ENCODE measurements at regions not wholly inside any gene's neighbourhood (a gene's known extent, or its start where the extent isn't known, plus 50 kb on each side); places are given as distances from the start of the nearest gene placed in this dataset.

DNA sequence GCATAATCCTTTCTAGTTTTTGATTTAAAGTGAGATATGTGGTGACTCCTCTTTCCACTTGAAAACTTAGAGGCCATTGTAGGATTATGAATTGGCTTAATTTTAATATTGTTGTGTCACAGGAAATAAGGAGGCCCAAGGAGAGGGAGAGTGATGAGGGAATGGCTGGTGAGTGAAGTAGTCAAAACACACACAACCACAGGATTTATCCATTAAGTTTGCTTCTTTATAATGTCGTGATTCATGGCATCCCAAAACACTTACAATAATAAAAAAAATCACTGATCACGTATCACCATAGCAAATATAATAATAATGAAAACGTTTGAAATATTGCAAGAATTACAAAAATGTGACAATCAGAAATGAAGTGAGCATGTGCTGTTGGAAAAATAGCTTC is 1215.5 kb upstream of the LRRTM3 start:
- no peak overlapping the region for H3K4me3 ChIP-seq (ENCODE audit: low read length)
- no peaks in the 10 kb centered on the region for H3K36me3 ChIP-seq (replicated peaks; ENCODE audit: low read depth, low read length)
- no peaks in the 10 kb centered on the region for H4K20me1 ChIP-seq (ENCODE audit: insufficient read depth, low read length)
- no peaks in the 10 kb centered on the region for H3K27me3 ChIP-seq (ENCODE audit: low read depth, low read length)
- peaks cover 10% of the 10 kb centered on the region for H3K4me1 ChIP-seq (ENCODE audit: low read length)
- no peak overlapping the region for H2AFZ ChIP-seq (ENCODE audit: low read depth, low read length)
- H3K9me3 ChIP-seq (ENCODE audit: insufficient read depth, low read length), result no peaks in the 10 kb centered on the region
- no peak overlapping the region for H3K27ac ChIP-seq (ENCODE audit: low read length)
- H3K9ac ChIP-seq (ENCODE audit: low read length), result no peak overlapping the region
- H3K4me2 ChIP-seq (ENCODE audit: low read length), result no peak overlapping the region
- no peaks in the 10 kb centered on the region for H3K79me2 ChIP-seq (ENCODE audit: low read length)
- TF ChIP-seq, protein P1, sequence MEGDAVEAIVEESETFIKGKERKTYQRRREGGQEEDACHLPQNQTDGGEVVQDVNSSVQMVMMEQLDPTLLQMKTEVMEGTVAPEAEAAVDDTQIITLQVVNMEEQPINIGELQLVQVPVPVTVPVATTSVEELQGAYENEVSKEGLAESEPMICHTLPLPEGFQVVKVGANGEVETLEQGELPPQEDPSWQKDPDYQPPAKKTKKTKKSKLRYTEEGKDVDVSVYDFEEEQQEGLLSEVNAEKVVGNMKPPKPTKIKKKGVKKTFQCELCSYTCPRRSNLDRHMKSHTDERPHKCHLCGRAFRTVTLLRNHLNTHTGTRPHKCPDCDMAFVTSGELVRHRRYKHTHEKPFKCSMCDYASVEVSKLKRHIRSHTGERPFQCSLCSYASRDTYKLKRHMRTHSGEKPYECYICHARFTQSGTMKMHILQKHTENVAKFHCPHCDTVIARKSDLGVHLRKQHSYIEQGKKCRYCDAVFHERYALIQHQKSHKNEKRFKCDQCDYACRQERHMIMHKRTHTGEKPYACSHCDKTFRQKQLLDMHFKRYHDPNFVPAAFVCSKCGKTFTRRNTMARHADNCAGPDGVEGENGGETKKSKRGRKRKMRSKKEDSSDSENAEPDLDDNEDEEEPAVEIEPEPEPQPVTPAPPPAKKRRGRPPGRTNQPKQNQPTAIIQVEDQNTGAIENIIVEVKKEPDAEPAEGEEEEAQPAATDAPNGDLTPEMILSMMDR (IDR thresholded peaks at IDR 0.05; ENCODE audit: low read depth, low read length), result no peak
- TF ChIP-seq EZH2phosphoT487 (IDR thresholded peaks at IDR 0.05; ENCODE audit: low read depth), result no peak

DNA sequence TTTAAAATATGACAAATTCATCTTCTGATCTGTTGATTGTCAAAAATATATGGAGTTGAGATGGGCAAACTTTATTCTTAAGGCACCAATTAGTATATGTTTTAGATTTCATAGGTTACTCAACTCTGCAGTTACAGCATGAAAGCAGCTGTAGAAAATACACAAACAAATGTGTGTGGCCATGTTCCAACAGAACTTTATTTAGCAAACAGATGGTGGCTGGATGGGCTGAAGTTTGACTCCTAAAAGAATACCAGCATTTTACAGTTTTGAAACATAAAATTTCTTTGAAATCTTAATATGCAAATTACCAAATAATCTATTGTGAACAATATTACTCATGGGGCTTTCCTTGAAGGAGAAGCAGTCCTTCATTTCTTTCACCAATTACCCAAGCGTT is 1206.0 kb upstream of the LRRTM3 start:
- Histone ChIP-seq H3K9me3 (ENCODE audit: insufficient read depth, low read length) (peaks cover 7% of the 10 kb centered on the region; the same call in 1 of the 2 replicates), H3K9ac (ENCODE audit: low read length) (no peak overlapping the region), H2AFZ (ENCODE audit: low read depth, low read length) (no peak overlapping the region), H4K20me1 (ENCODE audit: insufficient read depth, low read length) (no peaks in the 10 kb centered on the region), H3K4me2 (ENCODE audit: low read length) (0 out of 2 replicates have a peak overlapping the region, but pooled peaks have one; percentile 11), H3K4me1 (ENCODE audit: low read length) (peaks cover 27% of the 10 kb centered on the region), H3K27ac (ENCODE audit: low read length) (no peak overlapping the region), H3K4me3 (ENCODE audit: low read length) (no peak overlapping the region), H3K27me3 (ENCODE audit: low read depth, low read length) (no peaks in the 10 kb centered on the region), H3K79me2 (ENCODE audit: low read length) (no peaks in the 10 kb centered on the region), H3K36me3 (replicated peaks; ENCODE audit: low read depth, low read length) (peaks cover 5% of the 10 kb centered on the region)
- TF ChIP-seq, protein P1 (IDR thresholded peaks at IDR 0.05; ENCODE audit: low read depth, low read length), result no peak
- no peak for TF ChIP-seq EZH2phosphoT487 (IDR thresholded peaks at IDR 0.05; ENCODE audit: low read depth)

DNA sequence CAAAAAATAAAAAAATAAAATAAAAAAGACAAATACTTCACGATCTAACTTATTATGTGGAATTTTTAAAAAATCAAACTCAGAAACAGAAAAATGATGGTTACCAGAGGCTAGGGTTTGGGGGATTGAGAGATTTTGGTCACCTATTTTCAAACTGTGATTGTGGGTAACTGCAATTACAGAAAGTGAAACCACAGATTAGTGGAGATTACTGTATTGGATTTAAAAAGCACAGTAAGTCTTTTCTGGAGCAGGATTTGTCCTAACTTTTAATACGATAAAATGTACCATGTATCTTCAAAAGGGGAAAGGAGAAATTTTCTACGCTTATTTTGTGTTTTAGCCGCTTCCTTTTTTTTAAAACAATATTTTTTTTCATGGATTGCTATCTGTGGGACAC is 1204.9 kb upstream of the LRRTM3 start:
- Histone ChIP-seq H3K27ac (ENCODE audit: low read length) (no peak overlapping the region), H3K9me3 (ENCODE audit: insufficient read depth, low read length) (peaks cover 7% of the 10 kb centered on the region; the same call in 1 of the 2 replicates), H2AFZ (ENCODE audit: low read depth, low read length) (no peak overlapping the region), H3K27me3 (ENCODE audit: low read depth, low read length) (no peaks in the 10 kb centered on the region), H3K9ac (ENCODE audit: low read length) (no peak overlapping the region), H3K4me2 (ENCODE audit: low read length) (no peak overlapping the region), H3K4me1 (ENCODE audit: low read length) (peaks cover 27% of the 10 kb centered on the region), H3K36me3 (replicated peaks; ENCODE audit: low read depth, low read length) (peaks cover 5% of the 10 kb centered on the region), H4K20me1 (ENCODE audit: insufficient read depth, low read length) (no peaks in the 10 kb centered on the region), H3K79me2 (ENCODE audit: low read length) (no peaks in the 10 kb centered on the region), H3K4me3 (ENCODE audit: low read length) (no peak overlapping the region)
- TF ChIP-seq, protein P1 (IDR thresholded peaks at IDR 0.05; ENCODE audit: low read depth, low read length), result no peak
- no peak for TF ChIP-seq EZH2phosphoT487 (IDR thresholded peaks at IDR 0.05; ENCODE audit: low read depth)

DNA sequence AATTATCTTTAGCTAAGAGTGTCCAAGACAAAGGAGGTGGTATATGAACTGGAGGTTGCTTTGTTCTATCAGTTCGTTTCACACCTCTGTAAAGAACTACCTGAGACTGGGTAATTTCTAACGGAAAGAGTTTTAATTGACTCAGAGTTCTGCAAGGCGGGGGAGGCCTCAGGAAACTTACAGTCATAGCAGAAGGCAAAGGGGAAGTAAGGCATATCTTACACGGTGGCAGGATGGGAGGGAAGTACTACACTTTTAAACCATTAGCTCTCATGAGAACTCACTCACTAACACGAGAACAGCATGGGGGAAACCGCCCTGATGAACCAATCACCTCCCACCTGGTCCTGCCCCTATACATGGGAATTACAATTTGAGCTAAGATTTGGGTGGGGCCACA is 1202.3 kb upstream of the LRRTM3 start:
- no peaks in the 10 kb centered on the region for H3K27me3 ChIP-seq (ENCODE audit: low read depth, low read length)
- H3K79me2 ChIP-seq (ENCODE audit: low read length), result no peaks in the 10 kb centered on the region
- no peaks in the 10 kb centered on the region for H4K20me1 ChIP-seq (ENCODE audit: insufficient read depth, low read length)
- no peak overlapping the region for H3K9ac ChIP-seq (ENCODE audit: low read length)
- H3K9me3 ChIP-seq (ENCODE audit: insufficient read depth, low read length), result peaks cover 7% of the 10 kb centered on the region; the same call in 1 of the 2 replicates
- peak overlapping the region; percentile 66 for H3K27ac ChIP-seq (ENCODE audit: low read length)
- no peak for TF ChIP-seq EZH2phosphoT487 (IDR thresholded peaks at IDR 0.05; ENCODE audit: low read depth)
- TF ChIP-seq, protein P1 (IDR thresholded peaks at IDR 0.05; ENCODE audit: low read depth, low read length), result no peak
- H2AFZ ChIP-seq (ENCODE audit: low read depth, low read length), result no peak overlapping the region
- H3K36me3 ChIP-seq (replicated peaks; ENCODE audit: low read depth, low read length), result peaks cover 5% of the 10 kb centered on the region
- peaks cover 27% of the 10 kb centered on the region for H3K4me1 ChIP-seq (ENCODE audit: low read length)
- H3K4me2 ChIP-seq (ENCODE audit: low read length), result no peak overlapping the region; the same call in 1 of the 2 replicates
- H3K4me3 ChIP-seq (ENCODE audit: low read length), result no peak overlapping the region
